Mesenteric fat pad (tissue), 1 donor: ENCODE measurements at regions not wholly inside any gene's neighbourhood (a gene's known extent, or its start where the extent isn't known, plus 50 kb on each side); places are given as distances from the start of the nearest gene placed in this dataset.

Source experiments
- DNase-seq: peaks from one replicate; pipeline ENCODE4 v3.0.0-alpha.2; 2020; ENCODE audit warnings: low spot score
- donor health status: DM: yes; HTN: yes; CAD: no.

DNA sequence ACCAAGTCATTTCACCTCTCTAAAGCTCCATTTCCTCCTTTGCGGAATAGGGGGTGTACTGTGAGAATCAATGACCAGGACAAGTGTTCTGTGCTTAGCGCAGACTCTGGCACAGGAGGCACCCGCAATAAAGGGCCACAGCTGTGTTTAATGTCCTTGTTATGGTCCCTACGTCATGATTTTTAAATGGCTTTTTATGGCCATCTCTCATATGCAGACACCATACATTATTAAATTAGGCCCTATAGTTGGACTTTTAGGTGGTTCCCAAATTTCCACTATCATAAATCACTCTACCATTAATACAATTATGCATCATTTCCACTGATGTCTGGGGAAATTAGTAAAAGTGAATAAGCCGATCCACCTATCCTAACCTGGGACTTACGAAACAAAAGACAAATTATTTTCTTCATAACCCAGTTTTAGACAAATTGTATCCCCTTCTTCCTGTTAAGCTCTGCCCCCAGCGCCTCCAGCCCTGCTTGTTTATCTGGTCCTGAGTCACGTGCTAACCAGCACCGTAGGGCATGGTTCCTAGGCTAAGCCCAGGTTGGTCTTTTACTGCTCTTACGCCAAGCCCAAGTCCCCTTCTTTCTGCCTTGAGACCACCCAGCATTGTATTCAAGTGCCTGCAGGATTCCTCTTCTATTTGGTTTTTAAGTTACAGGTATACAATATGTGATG lies 278.3 kb downstream of the SHQ1 start:
- DNase-seq, result no peak

DNA sequence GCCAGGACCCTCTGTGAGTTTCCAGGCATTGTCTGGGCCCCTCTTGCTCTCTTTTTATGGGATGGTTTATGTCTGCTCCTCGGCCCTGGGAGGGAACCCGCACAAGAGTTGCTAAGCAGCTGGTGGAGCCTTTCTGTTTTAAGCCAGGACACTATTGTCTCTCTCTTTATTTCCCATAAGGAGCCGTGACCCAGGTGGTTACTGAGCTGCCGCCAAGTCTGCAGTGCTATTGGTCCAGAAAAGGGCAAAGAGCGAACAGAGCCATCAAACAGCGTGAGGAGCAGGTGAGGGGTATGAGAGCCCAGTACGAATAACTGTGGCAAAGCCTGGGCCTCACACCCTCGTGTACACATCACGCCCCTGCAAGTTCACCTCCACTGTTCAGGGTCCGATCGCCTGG lies 280.2 kb downstream of the SHQ1 start:
- DNase-seq, result no peak

DNA sequence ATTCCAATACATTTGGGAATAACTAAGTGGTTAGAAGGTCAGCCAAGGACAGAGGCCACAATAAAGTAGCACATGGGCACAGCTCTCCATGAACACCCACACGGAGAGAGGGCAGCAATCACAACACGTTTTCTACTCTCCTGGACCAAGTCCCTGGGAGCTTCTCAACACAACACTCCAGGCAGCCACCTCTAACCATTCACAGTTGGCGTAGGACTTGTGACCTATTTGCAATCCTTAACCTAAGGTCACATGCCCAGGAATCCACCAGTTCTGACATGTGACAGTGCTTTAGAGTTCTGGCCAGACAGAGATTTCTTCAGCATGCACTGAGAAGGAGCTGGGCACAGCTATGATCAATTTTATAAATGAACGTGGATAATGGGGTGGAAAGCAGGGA lies 280.8 kb downstream of the SHQ1 start:
- no peak for DNase-seq

DNA sequence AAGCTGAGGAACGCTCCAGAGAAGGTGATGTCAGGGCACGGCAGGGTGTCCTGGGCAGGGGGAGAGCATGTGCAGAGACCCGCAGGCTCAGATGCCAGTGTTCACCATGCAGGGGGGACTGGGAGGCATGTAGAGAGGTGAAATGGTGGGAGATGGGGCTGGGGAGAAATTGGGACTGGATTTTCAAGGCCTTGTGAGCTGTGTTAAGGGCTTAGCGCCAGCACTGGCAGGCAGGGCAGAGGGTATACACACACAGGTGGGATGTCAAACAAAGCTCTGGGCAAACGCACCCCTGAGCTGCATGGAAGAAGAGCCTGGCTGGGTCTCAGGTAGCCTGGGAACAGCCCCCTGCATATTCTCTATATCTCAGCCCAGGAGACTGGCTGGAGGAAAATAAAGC lies 282.7 kb downstream of the SHQ1 start:
- DNase-seq, result no peak

DNA sequence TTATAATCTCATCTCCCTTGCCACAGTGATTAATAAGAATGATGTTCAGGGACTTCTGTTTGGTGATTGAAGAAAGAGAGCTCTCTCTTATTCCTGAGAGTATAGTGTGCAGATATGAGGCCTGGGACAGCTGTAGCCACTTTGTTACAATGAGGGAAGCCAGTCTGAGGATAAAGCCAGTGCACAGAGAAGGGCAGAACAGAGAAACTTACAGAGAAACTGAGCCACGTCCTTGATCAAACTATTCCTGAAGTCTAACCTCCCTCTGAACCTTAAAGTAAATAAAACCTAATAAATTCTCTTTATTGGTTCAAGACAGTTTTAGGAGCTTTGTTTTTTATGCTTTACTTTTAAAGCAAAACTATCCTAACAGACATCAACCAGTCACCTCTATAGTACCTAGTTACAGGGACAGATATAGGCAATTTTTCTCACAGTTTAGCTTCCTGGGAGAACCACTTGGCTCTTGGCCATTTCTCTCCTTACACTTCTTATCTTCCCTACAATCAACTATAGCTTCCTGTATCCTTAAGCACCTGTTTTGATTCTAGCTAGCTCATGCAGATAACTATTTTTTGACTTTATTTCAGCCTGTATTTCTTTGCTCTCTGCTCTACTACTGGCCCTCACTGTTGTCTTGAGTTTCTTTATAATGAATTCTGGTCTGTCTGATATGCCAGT lies 284.4 kb downstream of the SHQ1 start:
- DNase-seq, result no peak

DNA sequence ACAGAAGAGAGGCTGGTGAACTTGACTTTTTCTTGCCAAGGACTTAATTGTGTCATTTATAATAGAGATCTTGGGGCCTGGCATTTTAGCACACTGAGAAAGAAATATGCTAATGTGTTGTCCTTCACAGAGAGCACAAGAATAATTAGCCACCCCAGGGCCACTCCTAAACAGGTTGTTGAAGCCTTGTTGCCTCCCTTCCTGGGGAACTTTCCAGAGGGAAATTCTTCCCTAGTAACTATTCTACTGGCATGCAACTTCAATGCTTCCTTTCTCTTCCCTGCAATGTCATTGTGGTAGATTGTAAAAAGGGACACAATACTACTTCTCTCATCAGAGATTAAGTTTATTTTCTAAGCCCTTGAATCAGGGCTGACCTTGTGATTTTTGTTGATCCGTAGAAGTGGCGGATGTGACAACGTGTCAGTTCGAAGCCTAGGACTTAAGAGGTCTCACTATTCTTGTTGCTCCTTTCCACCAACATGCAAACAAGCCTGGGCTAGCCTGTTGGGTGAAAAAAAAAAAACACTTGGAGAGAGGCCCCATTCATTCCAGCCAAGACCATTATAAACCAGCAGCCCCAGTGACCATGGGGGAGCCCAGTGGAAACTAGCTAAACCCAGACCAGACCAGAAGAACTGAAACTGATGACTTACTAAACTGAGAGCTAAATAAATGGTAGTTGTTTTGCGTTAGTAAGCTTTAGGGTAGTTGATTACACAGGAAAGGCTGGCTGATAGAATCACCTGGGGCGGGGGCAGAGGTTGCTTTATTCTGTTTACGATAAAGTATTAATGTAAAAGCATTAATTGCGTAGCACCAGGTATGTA lies 287.2 kb downstream of the SHQ1 start:
- no peak for DNase-seq

DNA sequence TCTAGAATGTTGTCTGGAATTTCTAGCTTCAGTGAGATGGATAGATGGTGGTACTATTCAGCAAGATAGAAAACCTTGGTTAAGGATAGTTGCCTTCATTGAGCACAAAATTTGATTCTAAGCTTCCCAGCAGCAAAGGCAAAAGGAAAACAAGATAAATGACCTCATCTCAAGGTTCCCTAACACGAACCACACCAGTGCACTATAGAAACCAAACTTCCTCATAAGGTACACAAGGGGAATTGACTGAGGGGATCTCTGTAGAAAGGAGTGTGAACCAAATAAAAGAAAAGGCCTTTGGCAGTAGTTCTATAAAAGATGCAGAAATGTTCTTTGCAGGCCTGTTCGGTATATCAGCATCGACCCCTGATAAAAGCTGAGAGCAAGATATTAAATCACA lies 288.9 kb downstream of the SHQ1 start:
- no peak for DNase-seq

DNA sequence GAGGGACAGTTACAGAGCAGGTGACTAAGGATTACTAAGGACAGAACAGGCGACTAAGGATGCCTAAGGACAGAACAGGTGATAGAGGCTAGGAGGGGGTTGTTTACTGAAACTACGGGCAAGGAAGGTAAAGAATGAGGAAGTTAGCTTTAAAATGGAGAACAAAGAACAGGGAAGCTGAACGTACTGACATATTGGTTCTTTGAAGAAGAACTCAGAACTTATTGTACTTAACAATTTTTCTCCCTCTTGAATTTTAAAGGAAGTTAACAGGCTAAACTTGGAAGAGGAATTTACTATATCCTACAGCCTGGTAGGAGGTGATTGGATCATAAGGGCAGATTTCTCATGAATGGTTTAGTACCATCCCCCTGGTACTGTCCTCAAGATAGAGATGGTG lies 290.2 kb downstream of the SHQ1 start:
- no peak for DNase-seq

DNA sequence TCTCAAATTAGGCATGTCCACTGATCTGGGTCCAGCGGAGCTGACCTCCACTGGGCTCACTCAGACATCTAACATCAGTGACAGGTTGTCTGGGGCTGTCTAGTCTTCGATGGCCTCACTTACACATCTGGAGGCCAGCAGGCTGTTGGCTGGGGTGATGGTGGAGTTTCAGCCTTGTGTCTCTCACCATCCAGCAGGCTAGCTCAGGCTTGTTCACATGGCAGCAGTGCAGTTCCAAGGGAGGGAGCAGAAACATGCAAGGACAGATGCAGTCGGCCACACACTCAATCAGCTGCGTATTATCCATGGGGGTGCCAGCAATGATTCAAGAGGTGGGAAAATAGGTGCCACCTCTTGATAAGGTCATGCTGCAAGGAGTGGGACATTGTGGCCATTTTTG lies 292.5 kb downstream of the SHQ1 start:
- DNase-seq, result no peak

DNA sequence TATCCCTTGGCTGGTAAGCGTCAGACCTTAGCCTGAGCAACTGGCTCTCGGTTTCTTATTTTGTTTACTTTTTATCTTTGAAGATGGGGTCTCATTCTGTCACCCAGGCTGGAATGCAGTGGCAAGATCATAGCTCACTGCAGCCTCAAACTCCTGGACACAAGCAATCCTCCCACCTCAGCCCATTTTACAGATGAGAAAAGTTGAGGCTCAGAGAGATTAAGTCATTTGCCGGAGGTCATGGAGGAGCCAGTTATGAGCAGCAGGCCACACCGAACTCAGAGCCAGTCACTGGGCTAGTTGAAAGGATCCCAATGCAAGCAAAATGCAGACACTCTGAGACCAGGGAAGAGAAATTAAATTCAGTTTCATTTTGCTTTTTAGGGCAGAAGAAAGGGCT lies 293.6 kb downstream of the SHQ1 start:
- no peak for DNase-seq

DNA sequence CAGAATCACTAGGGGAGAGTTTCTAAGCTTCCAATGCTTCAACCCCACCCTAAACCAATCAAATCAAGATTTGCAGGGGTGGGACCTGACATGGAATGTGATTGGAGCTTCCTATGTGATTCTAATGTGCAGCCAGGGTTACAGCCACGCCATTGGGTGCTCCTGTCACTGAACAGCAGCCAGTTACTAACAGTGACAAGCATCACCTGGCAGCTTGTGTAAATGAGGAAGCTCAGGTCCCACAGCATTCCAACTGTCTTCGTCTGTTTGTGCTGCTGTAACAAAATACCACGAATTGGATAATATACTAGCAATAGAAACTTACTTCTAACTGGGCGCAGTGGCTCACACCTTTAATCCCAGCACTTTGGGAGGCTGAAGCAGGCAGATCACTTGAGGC lies 294.9 kb downstream of the SHQ1 start:
- DNase-seq, result no peak

DNA sequence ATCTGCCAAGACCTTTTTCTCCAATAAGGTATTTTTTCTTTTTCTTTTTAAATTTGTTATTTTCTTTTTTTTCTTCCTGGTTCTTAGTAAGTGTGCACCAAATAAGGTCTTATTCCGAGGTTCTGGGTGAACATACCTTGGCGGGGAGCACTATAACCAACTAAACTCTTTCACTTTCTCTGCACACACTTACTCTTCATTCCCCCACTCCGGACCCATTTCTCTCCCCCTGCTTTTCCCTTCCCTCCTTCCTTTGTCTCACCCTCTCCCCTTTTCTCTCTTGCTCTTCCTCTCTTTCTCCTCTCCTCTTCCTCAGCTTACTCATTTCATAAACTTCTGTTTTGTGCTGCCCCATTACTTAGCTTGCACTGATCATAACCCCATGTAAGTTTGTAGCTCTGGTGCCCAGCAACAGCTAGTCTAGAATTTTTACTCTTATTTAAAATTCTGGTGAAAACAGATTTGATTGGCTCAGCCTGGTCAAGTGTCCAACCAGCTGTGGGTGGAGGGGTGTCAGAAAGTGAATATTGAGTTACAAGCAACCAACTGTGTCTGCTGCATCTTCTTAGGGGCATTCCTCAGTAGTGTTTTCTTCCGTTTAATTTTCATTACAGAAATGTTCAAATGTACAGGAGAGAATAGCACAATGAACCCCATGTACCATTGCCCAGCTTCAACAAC lies 297.5 kb downstream of the SHQ1 start:
- DNase-seq, result no peak

DNA sequence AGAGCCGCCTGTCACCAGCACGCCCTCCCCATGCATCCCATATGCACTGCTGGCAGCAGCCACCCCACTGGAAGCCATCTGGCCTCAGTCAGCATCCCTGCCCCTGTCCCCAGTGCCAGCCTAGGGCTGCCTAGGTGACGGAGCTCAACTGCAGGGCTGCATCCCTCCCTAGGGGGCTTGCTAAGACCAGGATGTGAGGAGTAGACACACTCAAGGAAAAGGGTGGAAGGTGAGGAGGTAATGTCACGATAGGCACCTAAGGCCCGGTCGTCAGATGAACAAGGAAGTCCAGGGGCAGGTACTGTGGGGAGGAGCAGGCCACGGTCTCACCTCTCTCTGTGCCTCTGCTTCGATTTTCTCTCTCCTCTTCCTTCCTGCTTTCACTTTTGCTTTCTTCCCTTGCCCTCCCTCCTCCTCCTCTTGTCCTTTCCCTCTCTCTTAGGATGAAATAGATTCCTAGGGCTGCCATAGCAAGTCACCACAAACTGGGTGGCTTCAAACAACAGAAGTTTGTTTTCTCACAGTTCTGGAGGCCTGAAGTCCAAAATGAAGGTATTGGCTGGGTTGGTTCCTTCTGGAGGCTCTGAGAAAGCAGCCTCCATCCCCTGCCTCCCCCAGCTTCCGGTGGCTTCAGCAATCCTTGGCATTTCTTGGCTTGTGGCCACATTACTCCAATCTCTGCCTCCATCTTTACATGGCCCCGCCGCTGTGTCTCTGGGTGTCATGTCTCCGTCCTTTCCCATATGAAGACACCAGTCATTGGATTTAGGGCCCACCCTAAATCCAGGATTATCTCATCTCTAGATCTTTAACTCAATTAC lies 298.3 kb downstream of the SHQ1 start:
- no peak for DNase-seq

DNA sequence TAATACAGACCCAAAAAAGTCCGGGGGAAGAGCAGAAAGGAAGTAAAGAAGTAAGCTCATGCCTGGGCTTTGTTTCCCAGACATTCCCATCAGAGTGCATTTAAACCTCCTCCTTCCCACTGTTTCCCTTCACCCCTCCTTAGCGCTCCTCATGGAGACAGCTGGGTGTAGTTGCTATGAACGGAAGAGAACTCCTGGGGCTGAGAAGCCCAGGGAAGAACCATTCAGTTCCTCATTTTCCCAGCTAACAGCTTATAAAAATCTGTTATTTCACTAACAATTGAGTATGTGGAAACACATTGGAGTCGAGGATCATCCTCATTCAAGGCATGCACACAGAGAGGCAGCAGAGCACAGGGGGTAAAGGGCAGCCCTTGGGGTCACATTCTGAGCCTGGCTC lies 299.3 kb downstream of the SHQ1 start:
- DNase-seq, result no peak

DNA sequence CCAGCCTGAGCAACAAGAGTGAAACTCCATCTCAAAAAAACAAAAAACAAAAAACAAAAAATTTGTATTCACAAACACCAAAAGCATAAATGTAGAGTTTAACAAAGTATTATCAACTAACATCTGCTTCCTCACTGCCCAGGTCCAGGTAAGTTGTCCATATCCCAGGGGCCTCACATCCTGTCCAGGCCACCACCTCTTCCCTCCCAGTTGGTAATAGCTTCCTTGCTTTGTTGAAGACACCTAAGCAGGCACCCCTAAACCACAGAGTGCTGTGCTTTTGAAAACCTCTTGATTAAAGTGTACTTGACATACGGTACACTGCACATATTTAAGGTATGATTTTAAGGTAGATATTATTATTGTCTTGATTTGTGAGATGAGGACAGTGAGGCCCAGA lies 299.8 kb downstream of the SHQ1 start:
- no peak for DNase-seq

DNA sequence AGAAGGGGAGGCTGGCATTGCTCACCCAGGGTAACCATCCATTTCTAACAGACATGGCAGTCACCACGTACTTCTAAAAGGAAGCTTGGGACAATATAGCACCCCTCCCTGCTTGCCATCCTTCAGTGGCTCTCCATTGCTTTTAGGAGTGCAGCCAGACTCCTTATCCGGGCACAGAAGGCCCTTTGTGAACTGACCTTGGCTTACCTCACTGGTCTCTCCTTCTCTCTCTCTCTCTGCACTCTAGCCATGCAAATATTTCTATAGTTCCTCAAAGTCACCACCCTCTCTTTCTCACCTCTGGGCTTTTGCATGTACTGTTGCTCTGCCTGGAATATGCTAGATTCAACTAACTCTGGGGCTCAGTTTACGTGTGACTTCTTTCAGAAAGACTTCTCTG lies 301.1 kb downstream of the SHQ1 start:
- DNase-seq, result no peak

DNA sequence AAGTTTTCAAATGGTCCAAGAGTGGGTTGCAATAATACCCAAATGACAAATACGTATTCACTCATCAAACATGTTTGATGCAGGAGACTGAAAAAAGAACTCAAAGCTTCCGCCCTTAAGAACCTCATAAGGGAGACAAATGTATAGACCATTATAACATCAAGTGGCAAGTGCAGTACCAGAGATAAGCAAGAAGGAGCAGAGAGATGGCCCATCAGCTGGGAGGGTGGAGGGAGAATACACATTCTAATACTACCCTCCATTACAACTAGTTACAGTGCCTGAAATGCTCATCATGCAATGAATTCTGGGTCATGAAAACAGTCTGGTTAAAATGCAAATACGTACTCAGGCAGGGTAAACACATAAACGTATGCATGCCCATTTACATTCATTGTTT lies 304.0 kb downstream of the SHQ1 start:
- DNase-seq, result no peak

DNA sequence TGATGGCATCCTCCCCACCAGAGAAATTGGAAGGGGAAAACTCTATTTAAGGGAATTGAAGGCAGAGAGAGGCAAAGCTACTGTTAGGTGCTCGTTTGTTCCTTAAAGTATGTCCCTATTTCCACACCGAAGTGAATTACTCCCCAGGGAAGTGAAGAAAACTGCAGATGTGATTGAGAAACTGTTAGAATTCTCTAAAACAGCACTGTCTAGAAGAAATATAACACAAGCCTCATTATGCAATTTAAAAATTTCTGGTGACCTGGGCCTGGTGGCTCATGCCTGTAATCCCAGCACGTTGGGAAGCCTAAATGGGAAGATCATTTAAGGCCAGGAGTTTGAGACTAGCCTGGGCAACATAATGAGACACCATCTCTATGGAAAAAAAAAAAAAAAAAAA lies 305.0 kb downstream of the SHQ1 start:
- no peak for DNase-seq

DNA sequence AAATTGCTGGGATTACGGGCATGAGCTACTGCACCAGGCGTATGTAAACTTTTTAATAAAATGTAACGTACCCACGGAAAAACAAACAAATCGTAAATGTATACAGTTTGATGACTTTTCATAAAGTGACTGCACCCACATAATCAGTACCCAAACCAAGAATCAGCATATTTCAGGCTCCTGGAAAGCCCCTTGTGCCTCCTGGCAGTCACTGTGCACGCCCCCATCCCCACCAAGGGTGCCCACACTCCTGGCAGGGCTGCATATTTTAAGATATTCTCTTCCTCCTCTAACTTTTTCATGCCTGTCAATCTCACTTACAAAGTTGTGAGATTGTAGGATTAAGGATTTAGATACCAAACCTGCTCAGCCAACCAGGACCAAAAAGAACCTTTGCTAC lies 305.5 kb downstream of the SHQ1 start:
- DNase-seq, result no peak

DNA sequence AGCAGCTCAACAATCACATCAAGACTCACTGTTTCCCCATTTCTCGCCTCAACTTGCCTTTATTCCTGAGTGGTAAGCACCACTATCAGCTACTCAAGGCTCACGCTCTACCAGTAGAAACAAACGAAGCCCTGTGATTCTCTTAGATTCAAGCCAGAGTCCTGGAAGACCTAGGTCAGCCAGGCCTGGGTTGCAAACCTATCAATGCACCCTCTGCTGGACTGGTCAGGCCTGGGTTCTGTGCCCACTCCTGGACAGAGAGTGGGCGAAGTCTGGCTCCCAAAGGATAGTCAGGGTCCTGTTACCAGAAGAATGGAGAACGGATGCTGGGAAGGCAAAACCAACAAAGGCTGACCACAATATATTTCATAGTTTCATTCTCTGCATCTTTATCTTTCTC lies 308.4 kb downstream of the SHQ1 start:
- no peak for DNase-seq
